SK-N-SH treated with all-trans-retinoic acid at 6 μM for 48 hours (cell line): ENCODE measurements at regions not wholly inside any gene's neighbourhood (a gene's known extent, or its start where the extent isn't known, plus 50 kb on each side); places are given as distances from the start of the nearest gene placed in this dataset.

Source experiments
- BACH2 ChIP-seq: fragments of 250-450 bp; sonication (Bioruptor Pico); IDR thresholded peaks from 2 replicates; pipeline ENCODE4 v1.9.0; 2021; ENCODE audit warnings: mild to moderate bottlenecking, borderline replicate concordance
- CREB5 ChIP-seq: fragments of 250-450 bp; sonication (Bioruptor Pico); IDR thresholded peaks from 2 replicates; pipeline ENCODE4 v1.5.1; 2020; ENCODE audit warnings: low read depth, mild to moderate bottlenecking, moderate library complexity
- CSDC2 ChIP-seq: fragments of 250-450 bp; sonication (Bioruptor Pico); IDR thresholded peaks from 2 replicates; pipeline ENCODE4 v1.5.0; 2020; ENCODE audit warnings: mild to moderate bottlenecking, moderate library complexity
- PATZ1 ChIP-seq: fragments of 250-450 bp; sonication (Bioruptor Pico); IDR thresholded peaks from 2 replicates; pipeline ENCODE4 v1.8.0; 2020; ENCODE audit warnings: mild to moderate bottlenecking, moderate library complexity, borderline replicate concordance
- POU6F1 ChIP-seq: fragments of 250-450 bp; sonication (Bioruptor Pico); IDR thresholded peaks from 2 replicates; pipeline ENCODE4 v1.8.0; 2021; ENCODE audit warnings: low read depth, mild to moderate bottlenecking, moderate library complexity, borderline replicate concordance
- PPARA ChIP-seq: fragments of 250-450 bp; sonication (Bioruptor Pico); IDR thresholded peaks from 2 replicates; pipeline ENCODE4 v1.5.0; 2020; ENCODE audit warnings: mild to moderate bottlenecking, borderline replicate concordance
- SNAI2 ChIP-seq: fragments of 250-450 bp; sonication (Bioruptor Pico); IDR thresholded peaks from 2 replicates; pipeline ENCODE4 v1.5.0; 2020; ENCODE audit warnings: mild to moderate bottlenecking, moderate library complexity
- TCF4 ChIP-seq: fragments of 250-450 bp; sonication (Bioruptor Pico); IDR thresholded peaks from 2 replicates; pipeline ENCODE4 v1.8.0; 2021; ENCODE audit warnings: mild to moderate bottlenecking, moderate library complexity, borderline replicate concordance
- TSHZ2 ChIP-seq: fragments of 250-450 bp; sonication (Bioruptor Pico); IDR thresholded peaks from 2 replicates; pipeline ENCODE4 v1.5.0; 2020; ENCODE audit warnings: mild to moderate bottlenecking, moderate library complexity
- ZC3H10 ChIP-seq: fragments of 250-450 bp; sonication (Bioruptor Pico); IDR thresholded peaks from 2 replicates; pipeline ENCODE4 v1.5.1; 2021; ENCODE audit warnings: mild to moderate bottlenecking, moderate library complexity
- ZFP3 ChIP-seq: fragments of 250-450 bp; sonication (Bioruptor Pico); IDR thresholded peaks from 2 replicates; pipeline ENCODE4 v1.5.0; 2020; ENCODE audit warnings: mild to moderate bottlenecking, moderate library complexity
- ZNF565 ChIP-seq: fragments of 450-650 bp; formaldehyde crosslinking; conservative IDR thresholded peaks from 2 replicates; pipeline ENCODE4 v1.5.0; 2020; ENCODE audit warnings: low read depth, mild to moderate bottlenecking, moderate library complexity
- ZNF8 ChIP-seq: fragments of 450-650 bp; formaldehyde crosslinking; IDR thresholded peaks from 2 replicates; pipeline ENCODE4 v1.5.0; 2020; ENCODE audit warnings: mild to moderate bottlenecking, moderate library complexity

- TF ChIP-seq CSDC2 (CRISPR knock-in tag) = no peak
- TF ChIP-seq CREB5 (CRISPR knock-in tag) = no peak
- no peak for TF ChIP-seq PATZ1 (CRISPR knock-in tag)
- no peak for TF ChIP-seq SNAI2 (CRISPR knock-in tag)
- TF ChIP-seq BACH2 = no peak
- TF ChIP-seq ZNF8 (CRISPR knock-in tag) = no peak
- no peak for TF ChIP-seq TCF4 (CRISPR knock-in tag)
- TF ChIP-seq TSHZ2 (CRISPR knock-in tag) = no peak
- TF ChIP-seq PPARA = no peak
- TF ChIP-seq ZNF565 (CRISPR knock-in tag) = no peak
- no peak for TF ChIP-seq ZC3H10
- no peak for TF ChIP-seq ZFP3 (CRISPR knock-in tag)
- no peak for TF ChIP-seq POU6F1 (CRISPR knock-in tag)
These were observed 201.5 kb downstream of the TM9SF2 start for GRCh38 chr13:99702687-99703319.
